HG03135 (cell line): ENCODE measurements at regions not wholly inside any gene's neighbourhood (a gene's known extent, or its start where the extent isn't known, plus 50 kb on each side); places are given as distances from the start of the nearest gene placed in this dataset.

Experiments used
- ATAC-seq: cut with Tn5 transposase; IDR thresholded peaks from one replicate; pipeline ENCODE4 v1.9.1; 2021; ENCODE audit warnings: mild to moderate bottlenecking, moderate library complexity; ENCODE audit not compliant: unreplicated experiment

DNA sequence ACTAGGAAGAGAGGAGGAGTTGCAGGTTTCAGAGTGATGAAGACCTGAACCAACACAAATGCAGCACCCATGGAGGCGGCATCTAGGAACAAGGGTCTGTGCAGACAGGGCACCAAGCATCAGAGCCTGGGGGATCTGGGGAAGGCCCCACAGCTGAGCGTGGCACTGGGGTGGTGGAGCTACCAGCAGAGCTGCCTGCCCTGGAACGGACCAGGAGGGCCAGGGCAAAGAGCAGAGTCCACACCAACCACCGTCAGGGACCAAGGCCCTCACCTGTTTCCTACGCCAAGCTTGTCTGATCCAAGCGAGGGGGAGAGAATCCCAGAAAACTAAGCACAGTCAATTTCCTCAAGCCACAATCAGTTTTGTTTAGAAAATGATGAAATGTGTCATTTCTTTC is 79.0 kb upstream of the SYT6 start:
- ATAC-seq, result no peak

DNA sequence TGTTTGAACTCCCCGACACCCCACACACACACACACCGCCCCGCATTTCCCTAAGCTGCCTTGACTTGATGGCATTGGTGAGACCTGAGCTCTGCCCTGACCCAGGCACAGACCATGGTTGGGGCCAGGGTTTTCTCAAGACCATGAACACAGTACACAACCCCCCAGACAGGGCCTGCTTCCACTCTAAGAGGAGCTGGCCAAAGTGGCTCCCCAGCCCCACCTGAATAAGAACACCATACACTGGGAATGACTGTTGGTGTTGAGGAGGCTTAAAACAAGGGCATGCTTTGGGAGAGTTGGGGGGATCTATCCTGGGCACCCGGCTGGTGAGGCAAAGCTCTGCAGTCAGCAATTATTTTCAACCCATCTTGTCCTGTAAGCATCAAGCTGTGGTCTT is 77.6 kb upstream of the SYT6 start:
- ATAC-seq, result no peak

DNA sequence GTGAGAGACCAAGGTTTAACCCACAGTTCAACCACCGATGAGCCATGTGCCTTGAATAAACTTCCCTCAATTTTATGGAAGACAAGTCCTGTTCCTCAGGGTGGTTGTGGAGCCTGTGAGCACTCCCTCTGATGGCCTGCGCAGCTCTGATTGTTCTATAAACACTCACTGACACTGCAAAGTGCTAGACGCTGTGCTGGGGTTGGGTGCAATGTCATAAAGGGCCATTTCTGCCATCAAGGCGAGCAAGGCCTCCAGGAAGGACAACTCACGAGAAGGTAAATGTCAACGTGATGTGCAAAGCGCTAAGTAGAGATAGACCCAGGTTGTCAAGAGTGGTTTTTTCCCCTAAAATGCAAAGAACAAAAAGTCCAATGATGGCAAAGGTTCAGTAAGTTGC is 75.7 kb upstream of the SYT6 start:
- ATAC-seq, result no peak

DNA sequence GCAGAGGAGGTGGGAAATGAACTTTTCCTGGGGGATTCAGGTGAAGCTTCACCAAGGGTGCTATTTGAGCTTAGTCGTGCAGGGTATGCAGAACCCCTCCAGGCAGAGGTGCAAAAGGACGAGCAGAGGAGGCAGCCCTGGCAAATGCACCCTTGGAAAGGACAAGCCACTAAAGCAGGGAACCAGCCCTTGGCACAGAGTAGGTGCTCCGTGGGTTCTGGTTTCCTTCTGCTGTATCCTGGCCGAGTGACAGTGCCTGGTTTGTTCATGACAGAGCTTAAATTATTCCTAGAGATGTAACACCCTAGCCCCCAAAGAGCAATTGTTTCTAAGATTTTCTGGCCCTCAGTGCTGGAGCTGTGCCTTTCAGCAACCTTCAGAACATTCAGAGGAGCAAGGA is 73.4 kb upstream of the SYT6 start:
- no peak for ATAC-seq

DNA sequence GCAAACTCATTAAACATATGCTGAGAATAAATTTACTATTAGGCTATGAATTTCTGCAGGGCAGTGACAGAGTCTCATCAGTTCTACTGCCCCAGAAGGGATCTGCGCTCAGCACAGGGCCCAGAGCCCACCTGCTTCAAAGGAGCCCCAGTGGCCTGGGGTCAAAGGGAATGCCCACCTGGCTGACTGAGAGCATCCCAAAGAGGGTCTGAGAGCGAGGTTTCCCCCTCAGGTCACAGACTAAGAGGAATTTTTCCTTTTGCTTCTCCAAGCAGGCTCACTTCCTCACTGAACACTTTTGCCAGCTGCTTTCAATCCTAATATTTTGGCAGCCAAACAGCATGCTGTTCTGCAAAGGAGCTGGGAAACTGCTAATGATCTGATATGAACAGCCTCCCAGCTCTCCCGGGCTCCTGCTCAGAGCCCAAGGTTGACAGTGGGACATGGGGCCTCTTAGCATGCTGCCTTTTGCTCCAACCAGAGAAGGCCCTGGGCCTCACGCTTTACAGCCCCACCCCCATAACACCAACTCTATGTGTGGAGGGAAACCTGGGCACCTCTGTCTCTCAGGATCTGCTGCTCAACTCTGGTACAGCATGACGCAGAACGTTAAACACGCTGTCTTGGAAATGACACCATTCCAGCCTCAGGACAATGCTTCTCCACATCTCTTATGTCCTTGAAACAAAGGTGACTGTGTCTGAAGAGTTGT is 70.7 kb upstream of the SYT6 start:
- ATAC-seq, result no peak

DNA sequence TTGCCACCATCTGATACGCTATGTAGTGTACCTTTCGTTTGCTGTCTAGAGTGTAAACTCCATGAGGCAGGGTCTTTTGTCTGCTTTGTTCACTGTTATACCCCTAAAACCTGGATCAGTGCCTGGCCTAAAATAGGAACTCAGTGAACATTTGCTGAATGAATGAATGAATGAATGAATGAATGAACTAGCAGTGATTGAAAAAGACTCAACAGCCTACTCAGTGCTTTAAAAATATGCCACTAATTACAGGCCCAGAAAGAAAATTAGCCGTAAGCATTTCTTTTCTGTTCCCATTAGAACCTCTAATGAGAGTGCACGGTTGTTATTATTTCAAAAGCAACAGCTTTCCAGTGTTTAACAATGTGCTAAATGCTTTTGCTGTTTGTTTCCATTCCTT is 69.3 kb upstream of the SYT6 start:
- ATAC-seq, result no peak

DNA sequence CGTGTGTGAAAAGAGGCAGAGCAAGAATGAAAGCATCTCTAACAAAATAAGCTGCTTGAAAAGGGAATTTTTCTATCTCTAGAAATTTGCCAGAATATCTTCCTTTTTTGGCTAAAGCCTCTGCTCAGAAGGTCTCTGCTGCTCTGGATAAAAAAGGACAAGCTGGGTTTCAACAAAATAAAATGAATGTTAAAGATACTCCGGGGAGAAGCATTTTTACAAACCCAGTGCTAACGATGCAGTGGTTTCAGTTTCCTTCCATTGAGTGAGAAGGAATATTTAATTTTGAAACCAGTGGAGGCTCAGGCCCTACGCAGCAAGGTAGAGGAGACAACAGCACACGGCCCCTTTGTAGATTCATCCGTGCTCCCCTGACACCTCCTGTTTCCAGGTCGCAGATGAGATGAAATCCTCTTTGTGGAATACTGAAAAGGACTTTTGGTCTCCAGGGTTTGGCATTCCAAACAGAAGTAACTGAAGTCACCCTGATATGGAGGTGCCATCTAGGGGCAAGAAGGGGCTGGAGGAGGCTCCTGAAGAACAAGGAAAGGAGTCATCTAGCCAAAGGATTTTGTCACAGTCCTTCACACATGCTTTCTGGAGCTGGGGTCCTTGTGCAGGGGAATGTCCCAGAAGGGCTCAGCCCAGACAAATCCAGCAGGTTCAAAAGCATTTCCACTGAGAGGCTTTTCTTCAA is 65.7 kb upstream of the SYT6 start:
- no peak for ATAC-seq

DNA sequence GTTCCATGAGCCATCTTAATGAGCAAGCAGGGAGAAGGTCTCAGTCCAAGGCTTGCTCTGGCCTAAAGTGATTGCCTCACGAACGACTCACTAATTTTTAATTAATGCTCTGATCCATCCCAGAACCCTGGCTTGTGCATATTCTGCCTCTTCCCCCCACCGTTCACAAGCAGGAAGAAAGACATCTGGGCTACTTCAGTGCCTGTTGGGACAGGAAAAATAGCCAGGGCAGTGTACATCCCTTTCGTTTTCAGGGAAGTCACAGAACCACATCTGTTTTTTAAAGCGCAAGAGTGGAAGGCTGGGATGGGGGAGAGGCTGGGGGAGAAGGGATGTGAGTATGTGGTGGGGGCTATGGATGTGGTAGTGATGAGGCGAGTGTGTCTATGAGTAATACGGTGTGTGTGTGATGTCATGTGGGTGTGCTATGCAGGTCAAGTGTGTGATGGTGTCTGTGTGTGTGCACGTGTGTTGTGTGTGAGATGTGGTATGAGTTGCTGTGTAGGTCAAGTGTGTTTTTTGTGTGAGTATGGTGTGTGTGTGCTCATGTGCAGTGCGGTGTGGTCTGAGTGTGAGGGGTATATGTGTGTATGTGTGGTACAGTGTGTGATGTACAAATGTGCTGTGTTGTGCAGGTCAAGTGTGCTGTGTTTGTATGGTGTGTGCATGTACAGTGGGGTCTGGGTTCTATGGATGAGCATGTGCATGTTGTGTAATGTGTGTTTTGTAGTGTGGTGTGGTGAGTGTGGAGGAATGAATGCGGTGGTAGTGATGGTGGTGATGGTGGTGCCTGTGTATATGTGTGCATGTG is 64.9 kb upstream of the SYT6 start:
- no peak for ATAC-seq

DNA sequence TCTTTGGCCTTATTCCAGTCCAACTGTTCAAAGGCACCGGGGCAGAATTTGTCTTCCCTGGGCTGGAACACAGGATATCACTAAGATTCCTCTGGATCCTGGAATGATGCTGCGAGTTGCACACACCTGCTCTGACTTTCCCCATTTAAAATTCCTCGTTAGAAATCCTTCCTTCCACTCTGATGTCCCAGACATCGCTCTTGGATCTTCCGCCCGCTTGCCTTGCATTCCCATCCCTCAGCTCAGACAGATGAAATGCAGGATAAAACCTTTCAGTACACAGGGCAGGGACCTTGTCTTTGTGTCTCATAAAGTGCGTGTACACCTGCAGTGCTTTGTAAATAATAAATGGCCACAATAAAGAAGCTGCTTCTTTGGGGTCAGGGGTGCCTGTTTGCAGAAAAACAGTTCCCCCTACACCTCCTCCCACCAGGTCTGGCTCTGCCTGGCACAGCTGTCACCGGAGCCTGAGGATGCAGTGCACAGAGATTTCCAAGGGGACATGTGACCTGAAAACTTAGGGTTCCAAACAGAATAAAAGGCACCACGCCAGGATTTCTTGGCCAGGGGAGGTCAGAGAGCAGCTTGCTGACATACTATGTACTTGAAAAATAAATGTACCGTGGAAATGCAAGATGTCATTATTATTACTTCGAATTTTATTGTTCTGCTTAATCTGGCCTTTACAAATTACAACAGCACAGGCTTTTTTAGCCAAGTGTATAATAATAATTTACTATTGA is 62.9 kb upstream of the SYT6 start:
- no peak for ATAC-seq

DNA sequence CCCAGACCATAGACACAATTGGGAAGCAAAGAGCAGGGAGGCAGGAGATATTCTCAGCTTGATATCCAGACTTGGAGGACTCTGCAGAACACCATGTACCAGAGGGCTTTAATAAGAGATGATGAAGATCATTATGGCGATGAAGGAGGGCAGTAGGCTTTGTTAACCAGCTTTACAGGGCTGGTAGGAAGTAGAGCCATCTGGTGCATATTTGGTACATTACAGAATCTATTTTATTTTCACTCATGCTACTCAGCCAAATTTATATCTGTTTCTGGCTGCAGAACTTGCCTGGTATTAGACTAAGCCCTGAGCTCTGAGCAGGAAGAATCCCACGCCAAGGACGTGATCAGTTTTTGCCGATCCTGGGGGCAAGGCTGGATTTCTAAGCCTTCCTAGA is 61.8 kb upstream of the SYT6 start:
- no peak for ATAC-seq

DNA sequence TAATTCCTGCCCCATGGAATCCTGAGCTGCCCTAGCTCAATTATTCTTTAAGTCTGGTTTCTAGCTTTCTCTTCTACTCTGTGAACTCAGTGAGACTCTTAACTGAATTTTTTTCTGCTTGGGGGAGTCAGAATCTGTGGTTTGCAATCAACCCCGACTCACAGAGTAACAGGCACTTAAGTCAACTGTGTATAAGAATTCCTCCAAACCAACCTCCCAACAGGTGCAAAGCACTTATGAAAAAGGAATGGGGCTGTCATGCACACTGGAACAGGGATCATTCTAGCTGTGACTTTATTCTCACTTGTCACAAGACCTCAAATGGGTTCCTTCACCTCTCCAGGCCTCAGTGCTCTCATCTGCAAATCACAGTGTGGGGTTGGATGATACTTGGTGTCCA is 60.3 kb upstream of the SYT6 start:
- no peak for ATAC-seq

DNA sequence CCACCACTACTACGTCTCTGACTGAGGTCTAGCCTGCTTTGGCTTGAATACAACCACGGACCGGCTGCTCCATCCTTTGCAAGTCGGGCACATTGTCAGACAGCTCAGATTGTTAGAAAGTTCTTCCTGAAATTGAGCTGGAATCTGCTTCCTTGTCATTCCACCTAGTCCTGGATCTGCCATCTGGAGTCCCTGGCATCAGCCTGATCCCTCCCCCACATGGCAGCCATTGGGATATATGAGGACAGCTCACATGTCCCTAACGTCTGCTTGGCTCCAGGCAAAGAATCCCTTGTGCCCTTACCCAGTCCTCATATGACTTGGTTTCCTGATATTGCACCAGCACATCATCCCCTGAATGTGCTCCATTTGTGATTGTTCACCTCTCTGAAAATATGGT is 56.3 kb upstream of the SYT6 start:
- no peak for ATAC-seq

DNA sequence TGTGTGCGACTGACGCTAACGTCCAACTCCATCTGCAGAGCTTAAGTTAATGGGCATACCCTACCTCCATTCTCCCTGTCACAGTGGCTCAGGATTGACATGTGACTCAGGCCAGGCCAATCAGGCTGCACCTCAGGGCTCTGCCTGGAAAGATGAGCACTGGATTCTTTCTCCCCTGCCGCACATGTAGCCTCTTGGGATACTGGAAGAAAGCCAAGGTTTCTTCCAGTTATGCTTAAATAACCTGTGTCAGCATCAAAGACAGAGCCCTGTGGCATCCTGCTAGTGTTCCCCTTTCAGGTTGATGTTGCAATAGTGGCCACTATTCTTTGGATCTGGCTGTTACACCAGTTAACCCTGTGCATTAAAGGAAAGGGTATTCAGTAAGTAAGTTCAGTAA is 55.0 kb upstream of the SYT6 start:
- no peak for ATAC-seq

DNA sequence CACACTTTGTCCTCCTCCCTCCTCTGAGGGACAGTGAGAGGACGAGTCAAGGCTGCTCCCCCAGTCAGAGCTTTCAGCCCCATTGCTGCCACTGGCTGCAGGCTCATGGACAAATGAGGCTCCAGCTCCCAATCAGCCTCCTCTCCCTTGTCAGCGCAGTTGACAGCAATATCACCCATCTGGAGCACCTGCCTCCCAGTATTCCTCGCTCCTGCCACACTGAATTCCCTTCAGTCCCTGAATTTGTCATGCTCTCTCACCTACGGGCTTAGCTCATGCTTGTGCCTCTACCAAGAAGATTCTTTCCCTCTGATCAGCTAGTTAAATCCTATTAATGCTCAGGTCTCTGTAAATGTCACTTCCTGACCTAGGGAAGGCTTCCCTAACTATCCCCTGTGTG is 54.4 kb upstream of the SYT6 start:
- ATAC-seq, result no peak

DNA sequence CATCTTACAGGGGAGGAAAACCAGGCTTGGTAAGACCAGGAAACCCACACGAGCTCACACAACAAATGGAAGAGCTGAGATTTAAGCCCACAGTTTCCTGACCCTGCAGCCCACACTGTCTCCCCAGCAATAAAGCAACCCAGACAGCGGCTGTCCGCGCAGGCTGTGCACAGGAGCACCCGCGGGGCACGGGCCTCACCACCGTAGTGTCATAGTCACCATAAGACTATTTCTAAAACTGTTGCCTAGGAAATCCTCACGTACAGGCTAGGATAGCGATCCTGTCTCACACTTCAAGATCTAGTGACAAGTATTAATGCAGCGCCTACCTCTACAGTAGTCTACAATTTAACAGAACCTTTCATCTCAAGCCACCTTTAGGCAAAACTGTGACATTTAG is 54.0 kb upstream of the SYT6 start:
- no peak for ATAC-seq

DNA sequence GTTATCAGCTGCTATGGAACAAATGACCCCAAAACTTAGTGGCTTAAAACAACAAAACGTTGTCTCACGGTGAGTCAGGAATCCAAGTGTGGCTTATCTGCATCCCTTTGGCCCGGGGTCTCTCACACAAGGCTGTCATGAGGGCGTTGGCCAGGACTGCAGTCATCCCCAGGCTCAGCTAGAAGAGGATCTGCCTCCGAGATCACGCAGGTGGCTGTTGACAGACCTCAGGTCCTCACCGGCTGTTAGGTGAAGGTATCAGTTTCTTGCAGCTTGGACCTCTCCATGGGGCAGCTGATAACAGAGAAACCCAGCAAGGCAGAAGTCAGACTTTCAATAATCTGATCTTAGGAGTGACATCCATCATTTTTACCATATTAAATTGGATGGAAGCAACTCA is 52.7 kb upstream of the SYT6 start:
- no peak for ATAC-seq

DNA sequence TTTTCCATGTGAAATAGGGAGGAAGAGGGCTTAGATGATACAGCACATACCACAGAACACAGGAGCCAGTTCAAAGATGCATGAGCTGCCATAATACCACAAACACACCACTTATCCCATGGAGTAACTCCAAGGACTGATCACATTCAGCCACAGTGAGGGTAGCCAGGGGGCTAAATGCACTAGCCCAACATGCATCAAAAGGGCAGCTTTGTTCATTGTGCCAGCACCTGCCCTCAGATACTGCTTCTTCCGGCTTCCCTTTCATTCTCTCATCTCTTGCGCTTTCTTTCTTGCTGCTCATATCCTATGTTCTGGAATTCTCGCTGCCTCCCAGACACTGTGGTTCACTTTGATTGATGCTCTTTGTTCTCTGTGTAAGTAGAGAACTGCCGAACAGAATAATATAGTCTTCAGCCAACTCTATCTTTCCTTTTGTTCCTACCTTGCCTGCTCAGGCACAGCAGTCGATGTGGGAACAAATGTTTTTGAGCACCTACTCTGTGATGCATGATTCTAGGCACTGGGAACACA is 50.0 kb upstream of the SYT6 start:
- ATAC-seq, result no peak
